ENCODE measurements at regions not wholly inside any gene's neighbourhood (a gene's known extent, or its start where the extent isn't known, plus 50 kb on each side); places are given as distances from the start of the nearest gene placed in this dataset.

DNA sequence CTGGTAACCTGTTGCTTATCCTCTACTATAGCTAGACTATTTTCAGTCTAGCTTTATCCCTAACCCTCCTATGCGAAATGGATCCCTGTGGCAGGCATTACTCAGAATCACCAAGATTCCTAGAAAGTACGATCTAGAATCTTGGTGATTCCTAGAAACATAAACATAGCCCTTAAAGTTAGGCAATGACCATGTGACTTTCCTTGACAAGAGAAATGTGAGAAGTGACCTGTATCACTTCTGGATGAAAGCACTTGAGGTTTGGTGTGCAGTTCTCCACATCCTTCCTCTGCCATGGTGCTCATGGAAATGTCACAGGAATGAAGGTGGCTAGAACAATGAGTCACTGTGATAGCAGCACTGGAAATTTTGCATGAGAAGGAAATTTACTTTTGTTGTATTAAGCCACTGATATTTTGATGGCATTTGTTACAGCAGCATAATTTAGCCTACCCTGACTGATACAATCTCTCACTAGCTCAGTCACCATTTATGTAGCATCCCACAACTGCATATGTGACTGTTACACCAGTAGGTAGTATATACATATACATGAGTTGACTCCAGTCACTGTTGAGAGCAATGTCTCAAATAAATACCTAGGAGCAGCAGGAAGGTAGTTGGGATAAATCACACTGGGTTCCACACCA, 68.3 kb upstream of the MAPRE2 start:
- TF ChIP-seq, protein P1, sequence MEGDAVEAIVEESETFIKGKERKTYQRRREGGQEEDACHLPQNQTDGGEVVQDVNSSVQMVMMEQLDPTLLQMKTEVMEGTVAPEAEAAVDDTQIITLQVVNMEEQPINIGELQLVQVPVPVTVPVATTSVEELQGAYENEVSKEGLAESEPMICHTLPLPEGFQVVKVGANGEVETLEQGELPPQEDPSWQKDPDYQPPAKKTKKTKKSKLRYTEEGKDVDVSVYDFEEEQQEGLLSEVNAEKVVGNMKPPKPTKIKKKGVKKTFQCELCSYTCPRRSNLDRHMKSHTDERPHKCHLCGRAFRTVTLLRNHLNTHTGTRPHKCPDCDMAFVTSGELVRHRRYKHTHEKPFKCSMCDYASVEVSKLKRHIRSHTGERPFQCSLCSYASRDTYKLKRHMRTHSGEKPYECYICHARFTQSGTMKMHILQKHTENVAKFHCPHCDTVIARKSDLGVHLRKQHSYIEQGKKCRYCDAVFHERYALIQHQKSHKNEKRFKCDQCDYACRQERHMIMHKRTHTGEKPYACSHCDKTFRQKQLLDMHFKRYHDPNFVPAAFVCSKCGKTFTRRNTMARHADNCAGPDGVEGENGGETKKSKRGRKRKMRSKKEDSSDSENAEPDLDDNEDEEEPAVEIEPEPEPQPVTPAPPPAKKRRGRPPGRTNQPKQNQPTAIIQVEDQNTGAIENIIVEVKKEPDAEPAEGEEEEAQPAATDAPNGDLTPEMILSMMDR (IDR thresholded peaks at IDR 0.05; ENCODE audit: borderline replicate concordance), result no peak
- H3K9me3 ChIP-seq (replicated peaks), result no peaks in the 10 kb centered on the region
- H3K27ac ChIP-seq (replicated peaks), result no peak overlapping the region
- H3K4me3 ChIP-seq, result no peak overlapping the region
- DNase-seq, result no peak
- H3K27me3 ChIP-seq (ENCODE audit: low read depth), result no peaks in the 10 kb centered on the region
- intact Hi-C loops (cut with micrococcal nuclease), result no loop called here
- H3K36me3 ChIP-seq, result no peaks in the 10 kb centered on the region
- H3K4me1 ChIP-seq, result peaks cover 21% of the 10 kb centered on the region

DNA sequence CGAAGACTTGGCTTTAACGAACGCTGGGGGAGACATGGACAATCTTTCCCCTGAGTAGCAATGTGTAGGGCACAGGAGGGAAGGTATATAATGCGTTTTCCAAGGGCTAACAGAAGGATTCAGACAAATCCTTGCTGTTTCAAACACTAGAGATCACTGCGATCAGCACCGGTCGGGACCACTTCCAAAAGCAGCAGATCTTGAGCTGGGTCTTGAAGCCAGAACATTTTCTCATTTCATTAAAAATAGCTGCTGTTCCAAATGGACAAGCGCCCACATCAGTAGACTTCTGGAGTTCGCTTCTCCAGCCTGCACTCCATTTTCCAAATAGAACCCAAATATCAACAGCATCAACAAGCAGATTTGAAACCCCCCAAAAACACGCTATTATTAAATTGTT, 65.1 kb upstream of the MAPRE2 start:
- TF ChIP-seq, protein P1 (IDR thresholded peaks at IDR 0.05; ENCODE audit: borderline replicate concordance), result no peak
- intact Hi-C loops (cut with micrococcal nuclease), result no loop called here
- no peak for DNase-seq
- H3K27ac ChIP-seq (replicated peaks), result peak overlapping the region; percentile 74
- peak overlapping the region; percentile 94 for H3K4me3 ChIP-seq
- no peaks in the 10 kb centered on the region for H3K9me3 ChIP-seq (replicated peaks)
- H3K4me1 ChIP-seq, result peaks cover 42% of the 10 kb centered on the region
- H3K36me3 ChIP-seq, result no peaks in the 10 kb centered on the region
- no peaks in the 10 kb centered on the region for H3K27me3 ChIP-seq (ENCODE audit: low read depth)

DNA sequence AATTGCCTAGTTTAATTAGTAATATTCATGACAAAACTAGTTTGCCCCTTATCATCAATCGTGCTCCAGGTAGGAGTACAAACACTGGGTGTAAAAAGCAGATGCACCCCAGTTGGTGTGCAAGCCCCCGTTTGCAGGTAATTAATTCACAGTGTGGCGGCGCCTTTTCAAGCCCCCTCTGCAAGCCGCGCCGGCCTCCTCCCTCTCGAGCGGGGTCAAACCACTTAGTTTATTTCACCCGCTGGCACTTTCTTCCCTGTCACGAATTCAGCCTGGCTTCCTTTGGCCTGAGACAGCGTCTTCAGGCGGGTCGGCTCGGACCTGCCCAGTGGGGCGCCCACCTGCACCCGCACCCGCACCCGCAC, 64.7 kb upstream of the MAPRE2 start:
- Histone ChIP-seq H3K27ac (replicated peaks) (peak overlapping the region; percentile 74), H3K4me1 (peaks cover 42% of the 10 kb centered on the region), H3K9me3 (replicated peaks) (no peaks in the 10 kb centered on the region), H3K36me3 (no peaks in the 10 kb centered on the region), H3K4me3 (peak overlapping the region; percentile 94), H3K27me3 (ENCODE audit: low read depth) (no peaks in the 10 kb centered on the region)
- intact Hi-C loops (cut with micrococcal nuclease), result no loop called here
- no peak for DNase-seq
- TF ChIP-seq, protein P1 (IDR thresholded peaks at IDR 0.05; ENCODE audit: borderline replicate concordance), result no peak

DNA sequence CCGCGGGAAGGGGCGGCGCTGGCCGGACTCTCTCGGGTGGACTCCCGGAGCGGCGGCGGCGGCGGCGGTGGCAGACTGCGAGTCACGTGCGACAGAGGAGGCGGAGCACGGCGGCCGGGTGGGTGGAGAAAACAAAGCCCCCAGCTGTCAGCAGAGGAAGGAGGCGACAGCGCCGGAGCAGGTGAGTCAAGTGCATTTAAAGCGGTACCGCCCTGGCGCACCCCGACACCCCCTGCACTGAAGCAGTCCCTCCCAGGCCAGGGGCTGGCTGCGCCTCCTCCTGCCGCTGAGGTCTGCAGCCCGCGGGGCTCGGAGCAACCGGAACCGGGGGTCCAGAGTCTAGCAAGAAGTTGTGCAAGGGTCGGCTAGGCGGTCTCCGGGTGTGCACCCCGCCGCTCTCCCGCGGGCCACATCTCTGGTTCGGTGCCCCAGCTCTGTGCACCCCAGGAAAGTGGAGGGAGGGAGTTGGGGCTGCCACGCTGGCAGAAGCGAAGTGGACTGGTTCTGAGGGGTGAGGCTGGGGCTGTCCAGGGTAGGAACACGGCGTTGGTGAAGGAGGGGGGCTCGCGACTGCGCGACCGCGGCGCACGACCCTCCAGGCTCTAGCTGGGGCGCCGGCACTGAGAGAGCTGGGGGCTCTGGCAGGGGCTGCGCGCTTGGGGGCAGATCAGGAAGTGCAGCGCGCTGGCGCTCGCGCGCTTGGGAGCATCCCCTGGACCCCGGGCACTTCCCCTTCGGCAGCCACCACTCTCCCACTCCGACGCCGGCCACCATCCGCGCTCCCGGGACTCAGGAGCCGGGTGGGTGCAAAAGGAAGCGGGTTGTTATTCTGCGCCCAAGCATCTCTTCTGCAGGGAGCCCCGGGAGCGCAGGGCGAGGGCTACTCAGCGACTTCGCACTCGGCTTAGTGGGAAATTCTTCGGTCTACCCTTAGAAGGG, 64.0 kb upstream of the MAPRE2 start:
- H3K36me3 ChIP-seq, result no peaks in the 10 kb centered on the region
- peak overlapping the region; percentile 94 for H3K4me3 ChIP-seq
- H3K9me3 ChIP-seq (replicated peaks), result no peaks in the 10 kb centered on the region
- peak; percentile 81 for DNase-seq
- H3K27ac ChIP-seq (replicated peaks), result peak overlapping the region; percentile 74
- H3K27me3 ChIP-seq (ENCODE audit: low read depth), result no peaks in the 10 kb centered on the region
- peaks cover 42% of the 10 kb centered on the region for H3K4me1 ChIP-seq
- intact Hi-C loops (cut with micrococcal nuclease), result no loop called here
- TF ChIP-seq, protein P1 (IDR thresholded peaks at IDR 0.05; ENCODE audit: borderline replicate concordance), result no peak

DNA sequence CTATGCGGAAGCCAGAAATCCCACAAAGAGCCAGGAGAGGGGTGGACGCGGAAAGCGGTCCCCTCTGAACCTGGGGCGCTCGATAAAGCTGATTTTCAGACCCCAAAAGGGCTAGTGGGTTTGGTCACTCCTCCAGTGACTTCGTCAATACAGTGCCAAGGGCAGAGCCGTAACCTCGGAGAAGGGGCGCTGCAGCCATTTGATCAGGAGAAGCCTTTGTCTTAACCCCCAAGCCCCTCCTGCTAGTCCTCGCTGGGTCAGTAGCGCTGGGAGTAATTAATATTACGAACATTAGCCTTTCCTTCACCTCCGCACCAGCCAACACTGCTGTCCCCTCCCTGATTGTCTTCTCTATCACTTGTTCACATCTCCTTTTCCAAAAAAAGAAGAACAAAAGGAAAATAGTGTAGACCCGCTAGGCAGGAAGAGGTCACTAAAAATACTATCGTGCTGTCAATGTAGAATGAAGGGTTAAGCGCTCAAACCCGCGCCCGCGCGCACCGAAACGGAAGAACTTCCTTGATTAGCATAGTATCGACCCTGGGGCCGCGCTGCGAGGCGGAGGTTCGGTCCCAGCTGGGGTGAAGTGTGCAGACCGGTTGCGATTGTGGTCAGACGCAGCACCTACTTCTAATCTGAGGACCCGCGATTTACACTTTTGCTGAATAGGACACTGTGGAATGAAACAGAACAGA, 63.2 kb upstream of the MAPRE2 start:
- TF ChIP-seq, protein P1 (IDR thresholded peaks at IDR 0.05; ENCODE audit: borderline replicate concordance), result no peak
- Histone ChIP-seq H3K27me3 (ENCODE audit: low read depth) (no peaks in the 10 kb centered on the region), H3K36me3 (no peaks in the 10 kb centered on the region), H3K9me3 (replicated peaks) (no peaks in the 10 kb centered on the region), H3K27ac (replicated peaks) (peak overlapping the region; percentile 74), H3K4me3 (peak overlapping the region; percentile 94), H3K4me1 (peaks cover 42% of the 10 kb centered on the region)
- intact Hi-C loops (cut with micrococcal nuclease), result no loop called here
- DNase-seq, result peak; percentile 37
